NK-92 treated with Interleukin-12 subunit alpha and Interleukin-12 subunit beta, amount 100 ng/mL, for 24 hours (cell line): ENCODE measurements at regions not wholly inside any gene's neighbourhood (a gene's known extent, or its start where the extent isn't known, plus 50 kb on each side); places are given as distances from the start of the nearest gene placed in this dataset.
"Not testable (repeated sequence)": the region's sequence is repeated elsewhere in the genome, so short reads cannot be mapped to it uniquely, and the experiment has no call there.

Experiments
- DNase-seq: peaks from one replicate; lab custom pipeline; 2025; lab: John Stamatoyannopoulos, UW

- peak; percentile 2 for DNase-seq
Observed at GRCh38 chr6:18595774-18596530, 208.8 kb downstream of the RNF144B start.

- DNase-seq, result no peak
Observed at GRCh38 chr6:18596531-18596835, 209.3 kb downstream of the RNF144B start.

GRCh38 chr6:18598551-18599264 lies 211.6 kb downstream of the RNF144B start:
- DNase-seq, result no peak

GRCh38 chr6:18600255-18600654 lies 213.1 kb downstream of the RNF144B start:
- no peak for DNase-seq

- DNase-seq, result no peak
Observed at GRCh38 chr6:18601516-18602020, 214.4 kb downstream of the RNF144B start.

GRCh38 chr6:18602931-18603330 lies 215.8 kb downstream of the RNF144B start:
- no peak for DNase-seq

GRCh38 chr6:18603361-18603760 lies 216.2 kb downstream of the RNF144B start:
- DNase-seq, result no peak

- DNase-seq, result no peak
Observed at GRCh38 chr6:18605841-18606240, 218.7 kb downstream of the RNF144B start.

- no peak for DNase-seq
Observed at GRCh38 chr6:18609715-18610114, 222.6 kb downstream of the RNF144B start.

GRCh38 chr6:18613319-18613925 lies 226.3 kb downstream of the RNF144B start:
- no peak for DNase-seq

- no peak for DNase-seq
Observed at GRCh38 chr6:18629571-18629970, 242.4 kb downstream of the RNF144B start.

- no peak for DNase-seq
Observed at GRCh38 chr6:18632670-18633410, 245.7 kb downstream of the RNF144B start.

- no peak for DNase-seq
Observed at GRCh38 chr6:18634912-18635311, 247.8 kb downstream of the RNF144B start.

- DNase-seq, result no peak
Observed at GRCh38 chr6:18640134-18640533, 253.0 kb downstream of the RNF144B start.

GRCh38 chr6:18640754-18641153 lies 253.6 kb downstream of the RNF144B start:
- DNase-seq, result no peak

GRCh38 chr6:18654821-18655220 lies 267.7 kb downstream of the RNF144B start:
- no peak for DNase-seq

GRCh38 chr6:18656506-18656905 lies 269.4 kb downstream of the RNF144B start:
- no peak for DNase-seq

- not testable (repeated sequence) for DNase-seq
Observed at GRCh38 chr6:18659994-18660393, 272.8 kb downstream of the RNF144B start.

GRCh38 chr6:18663011-18663410 lies 275.9 kb downstream of the RNF144B start:
- DNase-seq, result no peak

- DNase-seq, result no peak
Observed at GRCh38 chr6:18664401-18664800, 277.3 kb downstream of the RNF144B start.

- DNase-seq, result no peak
Observed at GRCh38 chr6:18667612-18668011, 280.5 kb downstream of the RNF144B start.

GRCh38 chr6:18668994-18669393 lies 281.8 kb downstream of the RNF144B start:
- DNase-seq, result no peak
